ENCODE measurements at regions not wholly inside any gene's neighbourhood (a gene's known extent, or its start where the extent isn't known, plus 50 kb on each side); places are given as distances from the start of the nearest gene placed in this dataset.

DNA sequence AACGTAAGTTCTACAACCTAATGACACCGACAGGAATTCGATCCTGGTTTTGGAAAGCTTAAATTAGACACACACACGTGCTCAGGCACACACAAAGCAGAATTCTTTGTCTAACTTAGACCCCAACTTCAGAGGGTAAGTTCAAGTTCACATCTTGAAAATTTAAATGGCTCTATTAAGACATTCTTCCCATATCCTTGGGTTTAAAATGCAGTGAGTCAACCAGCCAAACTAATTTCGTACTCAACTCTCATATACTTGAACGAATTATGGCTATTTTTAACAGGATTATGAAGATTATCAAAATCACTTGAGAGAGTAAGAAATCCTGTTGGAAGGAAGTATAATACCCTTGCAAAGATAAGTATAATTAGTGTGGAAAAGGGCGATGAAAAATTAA, 53.2 kb upstream of the ARL4C start:
- Histone ChIP-seq H3K9me3 (ENCODE audit: control insufficient read depth, low read depth, low read length) (no peaks in the 10 kb centered on the region), H3K9me1 (ENCODE audit: control insufficient read depth, extremely low read depth, insufficient read depth, low read length) (no peaks in the 10 kb centered on the region), H2AFZ (ENCODE audit: control insufficient read depth, low read length) (no peak overlapping the region), H3K4me1 (ENCODE audit: control insufficient read depth, extremely low read depth, insufficient read depth, low read length) (peaks cover 3% of the 10 kb centered on the region), H3K9ac (ENCODE audit: control insufficient read depth, extremely low read depth, insufficient read depth, low read length) (no peak overlapping the region), H4K20me1 (ENCODE audit: control insufficient read depth, extremely low read depth, insufficient read depth, low read length) (no peaks in the 10 kb centered on the region), H3K4me3 (ENCODE audit: control insufficient read depth in 2 of 3, extremely low read depth in 1 of 3, insufficient read depth in 2 of 3, low read depth in 1 of 3, low read length in 3 of 3) (no peak overlapping the region), H3K27me3 (ENCODE audit: control insufficient read depth, extremely low read depth, insufficient read depth, low read length) (no peaks in the 10 kb centered on the region), H3K36me3 (ENCODE audit: control insufficient read depth in 2 of 2, extremely low read depth in 1 of 2, insufficient read depth in 2 of 2, low read length in 2 of 2) (no peaks in the 10 kb centered on the region), H3K27ac (ENCODE audit: control insufficient read depth, insufficient read depth, low read length) (no peak overlapping the region), H3K4me2 (ENCODE audit: control insufficient read depth, extremely low read depth, insufficient read depth, low read depth, low read length) (no peak overlapping the region), H3K79me2 (ENCODE audit: control insufficient read depth, insufficient read depth, low read length) (no peaks in the 10 kb centered on the region)
- DNase-seq (ENCODE audit: low read depth, low spot score) (no peak), FAIRE-seq (no peak)
- TF ChIP-seq, protein P1, sequence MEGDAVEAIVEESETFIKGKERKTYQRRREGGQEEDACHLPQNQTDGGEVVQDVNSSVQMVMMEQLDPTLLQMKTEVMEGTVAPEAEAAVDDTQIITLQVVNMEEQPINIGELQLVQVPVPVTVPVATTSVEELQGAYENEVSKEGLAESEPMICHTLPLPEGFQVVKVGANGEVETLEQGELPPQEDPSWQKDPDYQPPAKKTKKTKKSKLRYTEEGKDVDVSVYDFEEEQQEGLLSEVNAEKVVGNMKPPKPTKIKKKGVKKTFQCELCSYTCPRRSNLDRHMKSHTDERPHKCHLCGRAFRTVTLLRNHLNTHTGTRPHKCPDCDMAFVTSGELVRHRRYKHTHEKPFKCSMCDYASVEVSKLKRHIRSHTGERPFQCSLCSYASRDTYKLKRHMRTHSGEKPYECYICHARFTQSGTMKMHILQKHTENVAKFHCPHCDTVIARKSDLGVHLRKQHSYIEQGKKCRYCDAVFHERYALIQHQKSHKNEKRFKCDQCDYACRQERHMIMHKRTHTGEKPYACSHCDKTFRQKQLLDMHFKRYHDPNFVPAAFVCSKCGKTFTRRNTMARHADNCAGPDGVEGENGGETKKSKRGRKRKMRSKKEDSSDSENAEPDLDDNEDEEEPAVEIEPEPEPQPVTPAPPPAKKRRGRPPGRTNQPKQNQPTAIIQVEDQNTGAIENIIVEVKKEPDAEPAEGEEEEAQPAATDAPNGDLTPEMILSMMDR (optimal IDR thresholded peaks at IDR 0.05 in 1 of 3, IDR thresholded peaks at IDR 0.05 in 1 of 3, conservative IDR thresholded peaks at IDR 0.05 in 1 of 3; ENCODE audit: extremely low read depth in 1 of 3, insufficient read depth in 2 of 3, low read length in 3 of 3), result no peak
- no peak for TF ChIP-seq EZH2 (IDR thresholded peaks at IDR 0.05; ENCODE audit: low read length)
- dilution Hi-C loops (cut with MboI; ENCODE audit: extremely low pct_ligation_motif_present, low sequenced_read_pairs), result loop anchor here (25.0 kb wide), 1 partner anchor 562 kb away; no protein-coding TSS in a partner anchor

GRCh38 chr2:234548695-234549420, 52.0 kb upstream of the ARL4C start:
- Histone ChIP-seq H3K9ac (ENCODE audit: control insufficient read depth, extremely low read depth, insufficient read depth, low read length) (no peak overlapping the region), H2AFZ (ENCODE audit: control insufficient read depth, low read length) (no peak overlapping the region), H3K4me1 (ENCODE audit: control insufficient read depth, extremely low read depth, insufficient read depth, low read length) (peaks cover 7% of the 10 kb centered on the region), H3K79me2 (ENCODE audit: control insufficient read depth, insufficient read depth, low read length) (no peaks in the 10 kb centered on the region), H3K4me3 (ENCODE audit: control insufficient read depth in 2 of 3, extremely low read depth in 1 of 3, insufficient read depth in 2 of 3, low read depth in 1 of 3, low read length in 3 of 3) (no peak overlapping the region), H3K36me3 (ENCODE audit: control insufficient read depth in 2 of 2, extremely low read depth in 1 of 2, insufficient read depth in 2 of 2, low read length in 2 of 2) (no peaks in the 10 kb centered on the region), H4K20me1 (ENCODE audit: control insufficient read depth, extremely low read depth, insufficient read depth, low read length) (no peaks in the 10 kb centered on the region), H3K4me2 (ENCODE audit: control insufficient read depth, extremely low read depth, insufficient read depth, low read depth, low read length) (no peak overlapping the region), H3K27me3 (ENCODE audit: control insufficient read depth, extremely low read depth, insufficient read depth, low read length) (no peaks in the 10 kb centered on the region), H3K27ac (ENCODE audit: control insufficient read depth, insufficient read depth, low read length) (no peak overlapping the region), H3K9me1 (ENCODE audit: control insufficient read depth, extremely low read depth, insufficient read depth, low read length) (no peaks in the 10 kb centered on the region), H3K9me3 (ENCODE audit: control insufficient read depth, low read depth, low read length) (no peaks in the 10 kb centered on the region)
- no peak for TF ChIP-seq EZH2 (IDR thresholded peaks at IDR 0.05; ENCODE audit: low read length)
- TF ChIP-seq, protein P1 (optimal IDR thresholded peaks at IDR 0.05 in 1 of 3, IDR thresholded peaks at IDR 0.05 in 1 of 3, conservative IDR thresholded peaks at IDR 0.05 in 1 of 3; ENCODE audit: extremely low read depth in 1 of 3, insufficient read depth in 2 of 3, low read length in 3 of 3), result no peak
- DNase-seq (ENCODE audit: low read depth, low spot score), result no peak
- dilution Hi-C loops (cut with MboI; ENCODE audit: extremely low pct_ligation_motif_present, low sequenced_read_pairs), result no loop called here
- no peak for FAIRE-seq

All from keratinocyte (primary cell).